HEK293T (cell line): ENCODE measurements at regions not wholly inside any gene's neighbourhood (a gene's known extent, or its start where the extent isn't known, plus 50 kb on each side); places are given as distances from the start of the nearest gene placed in this dataset.

Source experiments
- CTCF ChIA-PET: fragments of 350-600 bp; formaldehyde crosslinking; extraction: SDS; loops from one replicate; lab custom pipeline; 2021; ENCODE audit warnings: antibody characterized with exemption, inconsistent platforms; lab: Yijun Ruan, JAX
- POLR2A ChIA-PET: fragments of 350-600 bp; formaldehyde crosslinking; extraction: SDS; loops from one replicate; lab custom pipeline; 2020; ENCODE audit warnings: antibody characterized with exemption, inconsistent platforms; lab: Yijun Ruan, JAX
- DNase-seq: peaks from one replicate; pipeline ENCODE4 v3.0.0; 2012; ENCODE audit warnings: mixed read lengths; ENCODE audit errors: extremely low spot score
- ARNT ChIP-seq: fragments of 450-650 bp; IDR thresholded peaks from 2 replicates; pipeline ENCODE4 v1.6.1; 2017; ENCODE audit warnings: mild to moderate bottlenecking
- BHLHE40 ChIP-seq: fragments of 450-650 bp; IDR thresholded peaks from 2 replicates; pipeline ENCODE4 v1.6.1; 2016; ENCODE audit warnings: mild to moderate bottlenecking, moderate library complexity, borderline replicate concordance
- CTBP1 ChIP-seq: fragments of 450-650 bp; IDR thresholded peaks from 2 replicates; pipeline ENCODE4 v1.6.1; 2016; ENCODE audit warnings: borderline replicate concordance
- ELF4 ChIP-seq: fragments of 450-650 bp; IDR thresholded peaks from 2 replicates; pipeline ENCODE4 v1.6.1; 2017; ENCODE audit warnings: antibody characterized with exemption
- FOXA1 ChIP-seq: fragments of 450-650 bp; IDR thresholded peaks from 2 replicates; pipeline ENCODE4 v1.6.1; 2016; ENCODE audit warnings: mild to moderate bottlenecking
- FOXK2 ChIP-seq: fragments of 450-650 bp; IDR thresholded peaks from 2 replicates; pipeline ENCODE4 v1.6.1; 2016; ENCODE audit warnings: mild to moderate bottlenecking
- FOXM1 ChIP-seq: fragments of 450-650 bp; IDR thresholded peaks from 2 replicates; pipeline ENCODE4 v1.6.1; 2017; ENCODE audit warnings: mild to moderate bottlenecking, borderline replicate concordance
- HDGF ChIP-seq: fragments of 450-650 bp; IDR thresholded peaks from 2 replicates; pipeline ENCODE4 v1.6.1; 2017; ENCODE audit warnings: antibody characterized with exemption, borderline replicate concordance
- L3MBTL2 ChIP-seq: fragments of 450-650 bp; conservative IDR thresholded peaks from 2 replicates; pipeline ENCODE4 v1.6.1; 2016; ENCODE audit warnings: mild to moderate bottlenecking
- LEF1 ChIP-seq: fragments of 450-650 bp; IDR thresholded peaks from 2 replicates; pipeline ENCODE4 v1.6.1; 2017; ENCODE audit warnings: mild to moderate bottlenecking, borderline replicate concordance
- NFRKB ChIP-seq: fragments of 450-650 bp; IDR thresholded peaks from 2 replicates; pipeline ENCODE4 v1.6.1; 2016; ENCODE audit warnings: mild to moderate bottlenecking, moderate library complexity
- SP1 ChIP-seq: fragments of 450-650 bp; IDR thresholded peaks from 2 replicates; pipeline ENCODE4 v1.6.1; 2017
- SUZ12 ChIP-seq: fragments of 450-650 bp; IDR thresholded peaks from 2 replicates; pipeline ENCODE4 v1.6.1; 2016; ENCODE audit warnings: mild to moderate bottlenecking
- TARDBP ChIP-seq: fragments of 450-650 bp; IDR thresholded peaks from 2 replicates; pipeline ENCODE4 v1.6.1; 2016
- ZNF384 ChIP-seq: fragments of 450-650 bp; IDR thresholded peaks from 2 replicates; pipeline ENCODE4 v1.6.1; 2016
- TF ChIP-seq, protein P1 (sequence below): fragments of 450-650 bp; IDR thresholded peaks from 2 replicates; pipeline ENCODE4 v1.6.1; 2016

GRCh38 chr22:34709641-34710040, 356.3 kb upstream of the ISX start:
- ChIA-PET CTCF (no interaction called here), POLR2A (no interaction called here)
- TF ChIP-seq HDGF = no peak
- no peak for DNase-seq

GRCh38 chr22:34722901-34723300, 343.1 kb upstream of the ISX start:
- no peak for DNase-seq
- POLR2A ChIA-PET = no interaction called here
- TF ChIP-seq CTBP1 (no peak), SP1 (no peak), ARNT (no peak), NFRKB (no peak), BHLHE40 (no peak), FOXA1 (no peak), FOXK2 (no peak), ZNF384 (no peak), HDGF (no peak)
- CTCF ChIA-PET = no interaction called here

- ChIA-PET POLR2A (no interaction called here), CTCF (no interaction called here)
- no peak for DNase-seq
- TF ChIP-seq NFRKB = no peak
- TF ChIP-seq L3MBTL2 = no peak
- no peak for TF ChIP-seq CTBP1
- no peak for TF ChIP-seq ELF4
- no peak for TF ChIP-seq ARNT
- no peak for TF ChIP-seq LEF1
- no peak for TF ChIP-seq HDGF
- no peak for TF ChIP-seq FOXA1
- TF ChIP-seq FOXK2 = no peak
- TF ChIP-seq BHLHE40 = no peak
These were observed 329.9 kb upstream of the ISX start for GRCh38 chr22:34736081-34736480.

GRCh38 chr22:34738661-34739400, 327.1 kb upstream of the ISX start:
- CTCF ChIA-PET = no interaction called here
- no peak for DNase-seq
- TF ChIP-seq L3MBTL2 (no peak), FOXM1 (no peak), ELF4 (no peak), SUZ12 (no peak), BHLHE40 (no peak), NFRKB (no peak), TARDBP (no peak), HDGF (no peak), ZNF384 (no peak)
- TF ChIP-seq, protein P1, sequence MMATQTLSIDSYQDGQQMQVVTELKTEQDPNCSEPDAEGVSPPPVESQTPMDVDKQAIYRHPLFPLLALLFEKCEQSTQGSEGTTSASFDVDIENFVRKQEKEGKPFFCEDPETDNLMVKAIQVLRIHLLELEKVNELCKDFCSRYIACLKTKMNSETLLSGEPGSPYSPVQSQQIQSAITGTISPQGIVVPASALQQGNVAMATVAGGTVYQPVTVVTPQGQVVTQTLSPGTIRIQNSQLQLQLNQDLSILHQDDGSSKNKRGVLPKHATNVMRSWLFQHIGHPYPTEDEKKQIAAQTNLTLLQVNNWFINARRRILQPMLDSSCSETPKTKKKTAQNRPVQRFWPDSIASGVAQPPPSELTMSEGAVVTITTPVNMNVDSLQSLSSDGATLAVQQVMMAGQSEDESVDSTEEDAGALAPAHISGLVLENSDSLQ = no peak
- POLR2A ChIA-PET = no interaction called here

- no peak for DNase-seq
- ChIA-PET POLR2A (no interaction called here), CTCF (no interaction called here)
- TF ChIP-seq L3MBTL2 (no peak), LEF1 (no peak), SUZ12 (no peak), TARDBP (no peak), ELF4 (no peak), SP1 (no peak), CTBP1 (no peak), BHLHE40 (no peak), ARNT (no peak), FOXA1 (no peak), HDGF (no peak), NFRKB (no peak), FOXM1 (no peak), ZNF384 (no peak), FOXK2 (no peak)
- TF ChIP-seq, protein P1 = no peak
These were observed 322.7 kb upstream of the ISX start for GRCh38 chr22:34743110-34743751.

DNA sequence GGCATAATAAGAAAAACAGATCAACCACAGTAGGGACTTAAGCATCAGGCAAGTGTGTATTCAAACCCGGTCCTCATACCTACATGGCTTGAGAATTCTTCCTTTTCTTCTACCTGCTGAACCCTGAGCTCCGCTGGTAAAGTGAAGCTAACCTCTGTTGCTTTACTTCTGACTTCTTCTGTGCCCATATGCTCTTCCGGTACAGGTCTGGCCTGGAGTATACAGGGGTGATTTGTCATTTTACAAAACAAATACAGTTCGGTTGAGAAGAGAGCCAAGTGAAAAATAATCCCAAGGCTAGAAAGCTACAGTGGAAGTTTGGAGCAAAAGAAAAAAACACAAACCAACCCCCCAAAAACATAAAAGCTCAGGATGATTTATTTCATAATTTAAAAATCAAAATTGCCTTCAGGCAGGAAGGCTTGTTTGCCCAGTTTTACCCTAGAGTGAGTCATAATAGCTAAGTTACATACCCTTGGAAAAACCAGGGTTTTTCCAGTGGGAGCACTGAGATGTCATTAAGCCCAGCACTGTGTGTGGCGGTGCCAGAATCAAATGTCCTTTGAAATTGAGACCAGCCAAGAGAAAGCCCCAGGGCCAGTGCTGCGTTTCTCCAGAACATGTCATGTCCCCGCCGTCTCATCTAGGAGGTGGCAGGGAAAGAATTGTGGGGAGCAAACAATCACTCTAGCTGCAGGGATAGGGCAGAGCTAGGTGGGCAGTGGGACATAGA, 305.5 kb upstream of the ISX start:
- ChIA-PET POLR2A (no interaction called here), CTCF (no interaction called here)
- DNase-seq = no peak
- no peak for TF ChIP-seq TARDBP
- TF ChIP-seq FOXK2 = no peak
- TF ChIP-seq ARNT = no peak
- no peak for TF ChIP-seq ZNF384
- TF ChIP-seq NFRKB = no peak
- TF ChIP-seq LEF1 = no peak
- no peak for TF ChIP-seq L3MBTL2
- TF ChIP-seq FOXM1 = no peak
- no peak for TF ChIP-seq HDGF
- no peak for TF ChIP-seq BHLHE40
- TF ChIP-seq FOXA1 = no peak
- TF ChIP-seq, protein P1 = no peak
